HG02623 (cell line): ENCODE measurements at regions not wholly inside any gene's neighbourhood (a gene's known extent, or its start where the extent isn't known, plus 50 kb on each side); places are given as distances from the start of the nearest gene placed in this dataset.
"Not testable (repeated sequence)": the region's sequence is repeated elsewhere in the genome, so short reads cannot be mapped to it uniquely, and the experiment has no call there.

ENCODE experiments used
- ATAC-seq: cut with Tn5 transposase; IDR thresholded peaks from one replicate; pipeline ENCODE4 v1.9.1; 2021; ENCODE audit warnings: moderate library complexity; ENCODE audit not compliant: unreplicated experiment

DNA sequence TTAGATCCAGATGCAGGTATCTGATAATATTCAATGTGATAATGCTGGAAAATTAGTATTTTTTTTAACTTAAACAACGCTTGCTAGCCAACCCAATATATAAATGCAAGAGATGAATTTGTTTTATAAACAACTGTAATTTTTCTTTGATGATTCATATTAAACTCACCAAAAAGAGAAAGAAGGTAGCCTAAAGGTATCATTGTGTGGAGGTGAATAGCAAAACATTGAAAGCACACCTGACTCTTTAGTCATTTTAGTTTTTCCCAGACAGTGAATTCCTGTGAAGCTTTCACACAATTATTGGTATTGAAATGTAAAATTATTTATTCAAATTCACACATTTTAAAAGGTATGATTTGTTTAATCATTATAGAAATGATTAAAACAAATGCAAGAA, 424.0 kb downstream of the NR4A2 start:
- no peak for ATAC-seq

GRCh38 chr2:155907211-155907610, 425.3 kb downstream of the NR4A2 start:
- ATAC-seq: no peak

- no peak for ATAC-seq
These were observed 426.9 kb downstream of the NR4A2 start for GRCh38 chr2:155905657-155906056.

- no peak for ATAC-seq
These were observed 427.8 kb downstream of the NR4A2 start for GRCh38 chr2:155904720-155905119.

- ATAC-seq: no peak
These were observed 429.9 kb downstream of the NR4A2 start for GRCh38 chr2:155902635-155903034.

DNA sequence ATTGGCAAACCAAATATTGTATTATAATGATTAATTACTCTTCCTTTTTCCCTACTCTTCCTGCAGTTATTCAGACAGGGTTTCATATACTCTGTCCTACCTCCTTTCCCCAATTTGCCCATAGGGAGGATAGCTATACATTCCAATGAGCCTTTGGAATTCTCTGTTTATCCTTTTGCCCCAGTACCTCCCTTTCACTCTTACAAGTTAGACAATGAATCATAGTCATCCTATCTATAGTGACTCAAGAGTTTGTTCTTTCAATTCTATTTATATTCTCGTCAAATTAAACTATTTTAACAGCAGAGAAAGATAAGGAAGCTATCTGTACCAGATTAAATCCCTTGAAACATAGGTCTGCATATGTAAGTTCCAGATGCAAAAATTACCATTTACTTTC, 437.5 kb downstream of the NR4A2 start:
- ATAC-seq: no peak

- not testable (repeated sequence) for ATAC-seq
These were observed 452.1 kb downstream of the NR4A2 start for GRCh38 chr2:155880382-155880781.

- ATAC-seq: not testable (repeated sequence)
These were observed 452.6 kb downstream of the NR4A2 start for GRCh38 chr2:155879900-155880299.

- ATAC-seq: no peak
These were observed 460.1 kb downstream of the NR4A2 start for GRCh38 chr2:155872396-155872795.

- no peak for ATAC-seq
These were observed 460.6 kb downstream of the NR4A2 start for GRCh38 chr2:155871940-155872339.

DNA sequence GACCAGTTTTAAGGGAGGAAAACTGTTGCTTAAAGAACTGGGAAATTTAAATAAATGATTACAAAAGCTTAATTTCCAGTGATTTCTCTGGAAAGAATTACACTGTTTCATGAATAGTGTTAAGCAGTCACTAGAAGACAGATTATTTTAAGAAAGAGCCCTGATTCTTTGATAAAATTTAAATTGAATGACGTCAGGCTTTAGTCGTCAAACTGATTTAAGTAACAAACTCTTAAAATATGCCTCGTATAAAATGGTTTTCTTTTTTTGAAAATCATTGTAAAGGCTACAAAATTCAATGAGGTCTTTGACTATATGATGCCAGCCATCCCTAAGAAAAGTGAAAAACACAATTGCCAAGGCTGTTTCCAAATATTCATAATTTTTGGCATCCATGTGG, 465.0 kb downstream of the NR4A2 start:
- ATAC-seq: no peak

DNA sequence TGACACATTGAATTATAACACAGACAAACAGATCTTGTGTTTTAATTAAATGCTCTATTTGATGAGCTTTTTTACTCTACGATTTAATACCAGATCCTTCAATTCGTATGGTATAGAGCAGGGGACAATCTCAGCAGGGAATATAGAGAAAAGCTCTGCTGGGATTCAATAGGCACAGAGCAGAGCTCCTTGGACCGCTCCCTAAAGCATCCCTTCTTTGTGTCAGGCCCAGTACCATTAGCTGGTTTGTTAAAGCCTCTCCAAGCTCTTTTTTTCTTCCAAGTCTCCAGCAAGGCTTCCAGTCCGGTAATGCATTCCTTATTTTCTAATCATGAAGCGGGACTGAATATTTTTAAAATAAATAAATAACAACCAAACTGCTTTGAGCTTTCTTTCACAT, 466.0 kb downstream of the NR4A2 start:
- ATAC-seq: no peak

DNA sequence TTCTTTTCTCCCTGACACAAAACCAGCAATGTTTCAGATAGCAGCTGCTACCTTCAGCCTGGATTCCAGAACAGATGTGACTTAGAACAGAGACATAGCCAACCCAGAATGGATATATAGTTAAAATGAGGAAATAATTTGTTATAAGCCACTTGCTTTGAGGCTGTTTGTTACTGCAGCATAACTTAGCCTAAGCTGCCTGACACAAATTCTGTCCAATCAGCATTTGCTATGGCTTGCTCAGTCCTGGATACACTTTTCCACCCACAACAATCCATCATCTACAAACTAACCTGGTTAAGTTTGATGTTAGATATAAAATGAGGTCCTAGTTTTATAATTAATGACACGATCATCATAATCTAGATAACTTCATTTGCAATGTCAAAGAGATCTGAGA, 480.4 kb downstream of the NR4A2 start:
- no peak for ATAC-seq

DNA sequence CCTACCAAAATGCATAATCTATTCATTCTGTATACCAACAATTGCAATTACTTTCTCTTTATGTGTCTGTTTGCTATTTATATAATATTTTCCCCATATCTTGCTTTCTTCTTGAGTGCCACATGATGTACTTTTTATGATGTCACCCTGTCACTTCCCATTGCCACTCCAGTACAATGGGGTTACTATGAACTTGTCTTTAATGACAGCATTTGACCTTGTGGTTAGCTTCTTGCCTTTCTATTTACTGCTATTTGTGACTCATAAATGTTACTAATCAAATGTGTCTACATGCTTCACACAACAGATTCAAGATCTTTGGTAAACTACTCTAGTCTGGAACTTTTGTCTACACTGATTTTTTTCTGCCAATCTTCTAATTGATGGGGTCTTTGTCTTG, 486.3 kb downstream of the NR4A2 start:
- no peak for ATAC-seq

DNA sequence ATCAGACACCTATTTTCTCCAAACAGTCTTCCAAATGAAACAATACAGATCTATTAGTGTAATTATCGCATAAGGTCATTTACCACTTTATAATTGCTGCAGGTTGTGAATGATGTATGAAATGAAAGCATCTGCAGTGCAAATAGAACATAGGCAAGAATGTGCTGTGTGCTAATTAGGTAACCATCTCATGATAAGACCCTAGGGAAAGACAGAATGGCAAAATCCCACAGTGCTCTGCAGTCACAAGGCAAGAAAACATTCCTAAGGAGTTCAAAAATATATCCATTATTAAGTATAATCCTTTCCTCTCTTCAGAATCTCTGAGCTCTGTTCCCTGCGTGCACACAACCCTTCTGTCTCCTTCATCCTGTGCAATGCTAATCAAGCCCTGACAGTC, 488.1 kb downstream of the NR4A2 start:
- ATAC-seq: no peak

DNA sequence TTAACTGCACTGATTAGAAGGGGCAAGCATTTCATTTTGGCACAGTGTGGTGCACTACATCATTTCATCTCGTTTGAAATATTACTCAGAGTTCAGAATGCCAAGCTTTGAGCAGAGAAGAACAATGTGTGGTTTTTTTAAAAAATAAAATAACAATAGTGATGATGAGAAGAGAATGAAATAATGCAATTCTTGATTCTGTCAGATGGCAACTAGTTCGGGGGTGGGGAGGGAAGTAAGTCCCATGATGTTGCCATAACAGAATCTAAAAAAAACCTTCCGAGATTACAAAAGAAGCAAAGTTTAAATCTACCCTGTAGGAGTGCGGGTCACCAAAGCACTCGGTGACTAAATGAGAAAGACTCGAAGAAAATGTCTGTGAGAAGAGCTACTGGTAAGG, 490.4 kb downstream of the NR4A2 start:
- ATAC-seq: no peak

DNA sequence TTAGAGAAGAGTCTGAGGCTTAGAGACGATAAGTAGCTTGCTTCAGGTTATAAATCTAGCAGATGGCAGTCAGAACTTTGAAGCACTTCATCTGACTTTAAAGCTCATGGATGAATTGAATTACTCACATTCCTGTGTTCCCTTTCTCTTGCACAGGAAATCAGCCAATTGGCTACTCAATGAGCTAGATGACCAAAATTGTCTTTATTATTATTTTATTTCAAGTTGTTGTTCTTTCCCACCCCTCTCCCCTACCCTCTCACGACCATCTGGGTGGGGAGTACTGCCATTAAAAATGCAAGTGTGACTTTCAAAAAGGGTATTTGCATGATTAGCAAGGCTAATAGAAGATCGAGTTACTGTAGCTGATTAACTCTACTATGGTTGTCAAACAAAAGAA, 491.1 kb downstream of the NR4A2 start:
- no peak for ATAC-seq

DNA sequence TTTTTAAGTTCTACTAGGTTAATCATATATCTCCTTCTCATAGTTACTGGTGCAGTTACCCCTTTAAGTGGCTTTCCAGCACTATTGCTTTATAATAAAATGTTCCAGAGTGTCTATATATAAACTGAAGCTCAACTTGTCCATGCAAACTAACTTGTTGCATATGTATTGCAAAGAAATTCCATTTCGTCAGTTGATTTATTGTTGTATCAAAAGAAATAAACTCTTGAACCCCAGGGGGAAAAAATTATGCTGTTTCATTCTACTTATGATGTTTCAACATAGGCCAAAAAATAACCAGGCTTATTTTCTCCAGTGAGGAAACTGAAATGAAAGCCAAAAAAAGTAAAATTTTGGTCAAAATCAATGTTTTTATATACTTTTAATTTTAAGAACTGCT, 491.9 kb downstream of the NR4A2 start:
- ATAC-seq: no peak

GRCh38 chr2:155839991-155840390, 492.5 kb downstream of the NR4A2 start:
- no peak for ATAC-seq

- ATAC-seq: no peak
These were observed 493.1 kb downstream of the NR4A2 start for GRCh38 chr2:155839436-155839835.

GRCh38 chr2:155836439-155836838, 496.1 kb downstream of the NR4A2 start:
- no peak for ATAC-seq

DNA sequence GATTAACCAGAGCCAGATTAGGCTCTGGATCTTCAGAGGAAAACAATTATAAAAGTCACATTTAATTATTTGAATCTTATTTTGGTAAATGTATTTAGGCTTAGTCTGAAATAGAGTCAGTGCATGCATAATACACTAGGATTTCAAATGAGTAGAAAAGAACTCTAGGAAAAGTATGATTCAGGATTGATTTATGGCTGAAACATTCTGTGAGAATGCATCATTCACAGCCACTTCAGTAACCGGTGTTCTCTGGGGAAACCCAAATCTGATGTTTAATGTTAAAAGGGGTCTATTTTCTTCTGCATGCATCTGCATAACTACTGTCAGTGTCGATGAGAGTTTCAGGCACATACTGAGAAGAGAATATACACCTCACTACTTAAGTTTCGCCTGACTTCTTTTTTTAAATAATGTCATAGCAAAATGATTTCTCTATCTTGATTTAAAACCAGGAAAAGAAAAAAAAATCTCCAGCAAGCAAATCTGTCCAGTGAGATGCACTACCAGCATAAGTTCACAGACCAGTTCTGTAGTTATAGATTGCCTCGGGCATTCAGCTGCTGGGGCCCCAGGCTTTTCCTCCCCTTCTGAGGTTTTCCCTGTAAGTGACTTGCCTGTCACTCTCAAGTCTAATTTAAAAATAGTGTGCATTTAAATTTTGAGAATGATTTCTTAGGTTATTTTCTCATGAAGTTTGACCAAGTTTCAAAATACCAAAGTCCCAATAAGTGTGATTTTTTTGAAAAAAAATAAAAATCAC, 501.5 kb downstream of the NR4A2 start:
- ATAC-seq: no peak

- ATAC-seq: no peak
These were observed 502.2 kb downstream of the NR4A2 start for GRCh38 chr2:155830351-155830750.
